HG03097 (cell line): ENCODE measurements at regions not wholly inside any gene's neighbourhood (a gene's known extent, or its start where the extent isn't known, plus 50 kb on each side); places are given as distances from the start of the nearest gene placed in this dataset.

Experiments
- ATAC-seq: cut with Tn5 transposase; IDR thresholded peaks from one replicate; pipeline ENCODE4 v1.9.1; 2021; ENCODE audit not compliant: unreplicated experiment, low FRiP score

- ATAC-seq = no peak
These were observed 388.9 kb upstream of the SGCD start for GRCh38 chr5:155938051-155938450.

DNA sequence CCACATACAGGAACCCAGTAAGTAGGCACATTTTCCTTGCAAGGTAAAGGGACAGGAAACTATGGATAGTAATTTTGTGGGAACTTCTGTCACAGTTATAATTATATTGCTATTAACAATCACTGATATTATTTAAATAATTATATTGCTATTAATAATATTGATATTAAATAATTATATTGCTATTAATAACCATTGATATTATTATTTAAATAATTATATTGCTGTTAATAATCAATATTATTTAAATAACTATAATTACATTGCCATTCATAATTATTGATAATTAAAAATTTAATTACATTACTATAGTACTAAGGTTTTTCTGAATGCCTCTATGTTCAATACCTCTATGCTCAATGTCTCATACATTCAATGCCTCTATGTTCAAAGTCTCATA, 385.6 kb upstream of the SGCD start:
- ATAC-seq = no peak

GRCh38 chr5:155943516-155944407, 383.2 kb upstream of the SGCD start:
- ATAC-seq = peak; percentile 70

- no peak for ATAC-seq
These were observed 379.4 kb upstream of the SGCD start for GRCh38 chr5:155947394-155948062.

GRCh38 chr5:155948576-155948975, 378.4 kb upstream of the SGCD start:
- no peak for ATAC-seq

DNA sequence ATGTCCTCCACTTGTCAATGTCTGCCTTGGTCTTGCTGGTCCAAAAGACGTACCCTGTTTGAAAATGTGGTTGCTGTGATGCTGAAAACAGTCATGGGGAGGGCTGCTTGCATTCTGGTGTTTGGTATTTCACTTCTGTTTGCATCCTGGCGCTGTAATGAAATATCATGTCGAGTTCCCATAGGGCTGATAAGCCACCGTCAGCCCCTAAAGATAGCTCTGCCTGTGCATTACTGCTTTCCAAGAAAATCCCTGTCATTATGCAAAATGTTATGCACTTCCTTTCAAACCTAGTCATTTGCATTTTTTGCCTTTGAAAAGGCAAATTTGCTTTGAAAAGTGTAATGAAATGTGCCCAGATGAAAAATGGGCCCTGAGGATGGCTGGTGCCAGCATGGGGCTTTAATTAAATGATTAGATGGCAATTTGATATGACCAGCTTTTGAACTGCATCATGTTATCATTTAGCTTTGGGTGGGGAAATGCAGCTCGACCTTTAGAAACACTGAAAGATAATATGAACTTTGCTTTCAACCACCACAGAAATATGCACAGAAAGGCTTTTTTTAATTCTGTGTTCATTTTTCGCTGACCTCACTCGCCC, 374.4 kb upstream of the SGCD start:
- ATAC-seq = no peak

- no peak for ATAC-seq
These were observed 373.6 kb upstream of the SGCD start for GRCh38 chr5:155953335-155953734.

GRCh38 chr5:155954701-155955445, 372.1 kb upstream of the SGCD start:
- no peak for ATAC-seq

DNA sequence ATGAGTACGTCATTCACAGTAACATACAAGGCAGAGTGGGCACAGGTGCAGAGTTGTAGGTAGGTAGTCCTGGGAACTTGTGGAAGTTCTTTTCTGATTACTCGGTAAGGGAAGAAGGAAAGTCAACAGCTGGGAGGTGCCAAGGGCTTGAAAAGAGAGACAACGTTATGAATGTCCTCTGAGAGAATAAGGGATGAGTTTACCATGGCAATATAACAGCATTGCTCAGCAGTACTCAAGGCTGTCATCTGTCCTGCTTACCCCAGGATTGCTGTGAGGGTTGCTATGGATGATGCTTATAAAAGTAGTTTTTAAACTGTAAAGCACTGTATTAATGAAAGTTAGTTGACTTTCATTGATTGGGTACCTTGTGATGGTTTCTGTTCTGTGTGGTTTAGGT, 369.1 kb upstream of the SGCD start:
- no peak for ATAC-seq

- ATAC-seq = no peak
These were observed 367.9 kb upstream of the SGCD start for GRCh38 chr5:155959082-155959481.

- ATAC-seq = no peak
These were observed 366.8 kb upstream of the SGCD start for GRCh38 chr5:155960177-155960576.

DNA sequence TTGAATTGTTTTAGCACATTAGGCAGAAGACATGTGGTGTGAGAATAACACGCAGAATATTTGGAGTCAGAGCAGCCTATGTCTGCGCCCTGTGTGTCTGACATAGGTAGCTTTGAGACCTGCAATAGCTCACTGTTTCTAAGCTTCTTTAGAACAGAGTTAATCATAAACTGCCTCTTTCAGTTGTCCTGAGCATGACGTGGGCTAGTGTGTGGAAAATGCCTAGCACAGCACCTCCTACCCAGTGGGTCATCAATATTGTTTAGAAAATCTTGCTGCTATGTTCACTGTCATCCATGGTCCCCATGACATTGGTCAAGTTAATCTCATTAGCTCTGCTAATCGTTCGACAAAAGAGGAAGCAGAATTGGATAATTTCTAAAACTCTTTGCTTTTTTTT, 357.4 kb upstream of the SGCD start:
- no peak for ATAC-seq

- ATAC-seq = no peak
These were observed 352.6 kb upstream of the SGCD start for GRCh38 chr5:155974369-155974768.

DNA sequence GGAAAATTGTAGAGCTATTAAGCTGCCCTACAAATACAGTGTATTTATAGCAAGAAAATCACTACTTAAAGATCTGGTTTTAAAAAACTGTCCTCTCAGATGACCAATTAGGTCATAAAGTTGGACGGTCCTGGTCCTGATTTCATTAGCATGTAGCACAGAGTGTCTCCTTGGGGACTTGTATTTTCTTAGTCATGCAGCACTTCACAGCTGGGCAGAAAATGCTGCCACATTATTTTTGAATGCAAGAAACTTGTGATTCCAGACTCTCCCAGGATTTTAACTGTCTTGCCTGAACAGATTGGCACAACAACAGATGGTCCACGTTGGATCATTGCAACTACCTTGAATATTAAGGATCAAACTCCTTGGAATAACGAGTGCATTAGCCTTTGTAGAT, 348.1 kb upstream of the SGCD start:
- ATAC-seq = no peak

DNA sequence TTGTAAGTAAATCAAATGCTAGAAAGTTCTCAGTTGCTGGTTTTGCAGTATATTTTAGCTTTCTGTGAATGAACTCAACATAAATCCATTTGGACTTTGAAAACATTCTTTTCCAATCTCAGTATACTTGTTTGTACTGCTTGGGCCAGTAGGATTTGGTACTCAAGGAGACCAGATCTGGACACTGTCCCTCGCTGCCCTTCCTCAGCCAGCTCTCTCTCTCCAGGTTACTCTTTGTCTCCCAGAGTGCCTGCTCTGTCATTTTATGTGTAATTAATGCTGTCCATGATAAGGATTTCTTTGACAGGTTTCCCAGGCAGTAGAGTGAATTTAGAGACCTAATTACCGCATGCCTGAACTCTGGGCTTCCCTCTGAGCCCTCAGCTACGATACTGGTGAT, 344.6 kb upstream of the SGCD start:
- ATAC-seq = no peak

DNA sequence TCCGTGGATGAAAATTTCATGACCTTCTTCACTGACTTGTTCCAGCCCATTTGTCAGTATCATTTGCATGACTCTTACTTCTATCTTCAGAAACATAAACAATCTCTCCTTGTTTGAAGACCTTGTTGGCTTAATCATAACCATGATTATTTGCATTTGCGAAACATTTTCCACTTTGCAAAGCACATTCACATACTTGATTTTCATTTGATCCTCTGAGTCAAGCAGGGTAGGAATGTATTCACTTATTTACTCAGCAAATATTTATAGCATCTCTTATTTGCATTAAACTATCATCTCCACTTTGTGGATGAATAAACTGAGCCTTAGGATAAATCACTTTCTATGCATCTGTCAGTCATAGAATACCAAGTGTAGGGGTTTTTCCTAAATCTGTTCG, 343.0 kb upstream of the SGCD start:
- ATAC-seq = no peak

GRCh38 chr5:155987265-155987810, 339.6 kb upstream of the SGCD start:
- ATAC-seq = no peak

DNA sequence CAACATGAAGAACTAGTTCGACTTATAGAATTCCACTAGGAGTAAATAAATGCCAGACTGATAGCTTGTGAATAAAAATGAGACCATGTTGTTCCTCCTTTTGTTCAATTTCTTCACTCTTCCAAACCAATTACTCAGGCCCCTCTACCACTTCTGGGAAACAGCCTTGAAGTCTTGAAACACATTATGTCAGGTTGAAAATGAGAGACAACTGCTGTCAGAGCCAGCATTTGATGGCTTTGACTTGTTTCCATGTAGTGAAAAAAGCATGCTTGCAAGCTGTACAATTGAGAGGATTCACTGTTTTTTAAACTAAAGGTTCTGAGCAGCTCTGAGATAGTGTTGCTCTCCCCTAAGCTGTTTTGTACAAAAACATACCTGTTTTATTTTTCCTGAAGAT, 337.1 kb upstream of the SGCD start:
- no peak for ATAC-seq

- ATAC-seq = no peak
These were observed 330.8 kb upstream of the SGCD start for GRCh38 chr5:155996123-155996522.

DNA sequence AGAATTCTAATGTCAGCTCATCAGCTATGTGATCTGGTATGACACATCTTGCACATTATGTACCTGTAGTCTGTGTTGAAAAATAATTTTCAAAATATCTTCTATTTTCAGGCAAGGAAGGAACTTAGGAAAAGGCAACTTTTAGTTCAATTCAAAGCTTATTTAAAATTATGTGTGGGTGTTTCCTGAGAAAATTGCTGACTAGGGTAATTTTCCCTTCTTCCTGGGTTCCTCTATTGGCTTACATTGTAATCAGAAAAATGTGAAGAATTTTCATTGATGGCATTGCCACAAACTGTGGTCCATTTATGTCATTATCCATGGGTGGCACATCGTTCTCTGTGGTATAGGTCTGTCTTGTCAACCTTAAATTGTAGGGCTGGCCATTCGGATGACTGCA, 328.7 kb upstream of the SGCD start:
- ATAC-seq = no peak

DNA sequence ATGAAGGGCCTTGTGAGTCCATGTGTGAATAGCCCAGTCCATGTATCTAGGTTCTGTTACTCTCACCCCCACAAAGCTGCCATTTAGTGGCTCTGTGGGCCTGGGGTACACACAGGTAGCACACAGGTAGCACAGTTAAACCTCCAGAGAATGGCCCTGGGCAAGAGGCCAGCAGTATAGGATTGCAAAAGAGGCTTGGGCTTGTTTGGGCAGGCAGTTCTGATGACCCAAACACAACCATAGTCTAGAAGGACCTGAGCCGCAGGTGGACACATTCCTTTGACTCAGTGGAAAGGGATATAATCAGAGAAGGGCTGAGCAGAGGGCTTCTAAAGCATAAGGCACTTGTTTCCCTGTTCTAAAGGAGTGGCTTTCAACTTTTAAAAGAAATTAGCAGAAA, 326.8 kb upstream of the SGCD start:
- no peak for ATAC-seq
